HG02763 (cell line): ENCODE measurements at regions not wholly inside any gene's neighbourhood (a gene's known extent, or its start where the extent isn't known, plus 50 kb on each side); places are given as distances from the start of the nearest gene placed in this dataset.
"Not testable (repeated sequence)": the region's sequence is repeated elsewhere in the genome, so short reads cannot be mapped to it uniquely, and the experiment has no call there.

Source experiments
- ATAC-seq: cut with Tn5 transposase; IDR thresholded peaks from one replicate; pipeline ENCODE4 v1.9.1; 2021; ENCODE audit warnings: mild to moderate bottlenecking, moderate library complexity; ENCODE audit not compliant: unreplicated experiment

- ATAC-seq, result not testable (repeated sequence)
Measured at GRCh38 chr2:66632882-66633281, 198.0 kb downstream of the MEIS1 start.

GRCh38 chr2:66633631-66634030, 198.7 kb downstream of the MEIS1 start:
- no peak for ATAC-seq

- ATAC-seq, result no peak
Measured at GRCh38 chr2:66634784-66635183, 199.9 kb downstream of the MEIS1 start.

- no peak for ATAC-seq
Measured at GRCh38 chr2:66641685-66642084, 206.8 kb downstream of the MEIS1 start.

- not testable (repeated sequence) for ATAC-seq
Measured at GRCh38 chr2:66648081-66648480, 213.2 kb downstream of the MEIS1 start.

- no peak for ATAC-seq
Measured at GRCh38 chr2:66649006-66649405, 214.1 kb downstream of the MEIS1 start.

- no peak for ATAC-seq
Measured at GRCh38 chr2:66651295-66651694, 216.4 kb downstream of the MEIS1 start.

GRCh38 chr2:66660804-66661203, 225.9 kb downstream of the MEIS1 start:
- ATAC-seq, result no peak

- ATAC-seq, result no peak
Measured at GRCh38 chr2:66661253-66662173, 226.6 kb downstream of the MEIS1 start.

- ATAC-seq, result no peak
Measured at GRCh38 chr2:66665124-66665984, 230.4 kb downstream of the MEIS1 start.

GRCh38 chr2:66667301-66667700, 232.4 kb downstream of the MEIS1 start:
- no peak for ATAC-seq

- no peak for ATAC-seq
Measured at GRCh38 chr2:66673286-66673685, 238.4 kb downstream of the MEIS1 start.

GRCh38 chr2:66674087-66674486, 239.2 kb downstream of the MEIS1 start:
- ATAC-seq, result no peak

GRCh38 chr2:66675591-66675990, 240.7 kb downstream of the MEIS1 start:
- no peak for ATAC-seq

- ATAC-seq, result no peak
Measured at GRCh38 chr2:66679442-66679841, 244.5 kb downstream of the MEIS1 start.

GRCh38 chr2:66682476-66682875, 247.6 kb downstream of the MEIS1 start:
- ATAC-seq, result no peak

GRCh38 chr2:66683064-66683463, 248.1 kb downstream of the MEIS1 start:
- no peak for ATAC-seq

- ATAC-seq, result no peak
Measured at GRCh38 chr2:66683599-66683998, 248.7 kb downstream of the MEIS1 start.

- no peak for ATAC-seq
Measured at GRCh38 chr2:66684289-66684688, 249.4 kb downstream of the MEIS1 start.

- ATAC-seq, result no peak
Measured at GRCh38 chr2:66686755-66687154, 251.8 kb downstream of the MEIS1 start.

- no peak for ATAC-seq
Measured at GRCh38 chr2:66688951-66689350, 254.0 kb downstream of the MEIS1 start.
